C4-2B (cell line): ENCODE measurements at regions not wholly inside any gene's neighbourhood (a gene's known extent, or its start where the extent isn't known, plus 50 kb on each side); places are given as distances from the start of the nearest gene placed in this dataset.

Experiments
- H3K27ac ChIP-seq: fragments of 450-650 bp; 2 replicates; pipeline ENCODE4 v1.5.1; 2017
- ZFX ChIP-seq: fragments of 450-650 bp; IDR thresholded peaks from 2 replicates; pipeline ENCODE4 v1.6.1; 2017
- TF ChIP-seq, protein P1 (sequence below): fragments of 450-650 bp; conservative IDR thresholded peaks from 2 replicates; pipeline ENCODE4 v1.5.1; 2017; ENCODE audit warnings: mild to moderate bottlenecking

GRCh38 chrX:69093960-69094871, 71.0 kb downstream of the PJA1 start:
- no peak overlapping the region for H3K27ac ChIP-seq
- no peak for TF ChIP-seq ZFX
- TF ChIP-seq, protein P1, sequence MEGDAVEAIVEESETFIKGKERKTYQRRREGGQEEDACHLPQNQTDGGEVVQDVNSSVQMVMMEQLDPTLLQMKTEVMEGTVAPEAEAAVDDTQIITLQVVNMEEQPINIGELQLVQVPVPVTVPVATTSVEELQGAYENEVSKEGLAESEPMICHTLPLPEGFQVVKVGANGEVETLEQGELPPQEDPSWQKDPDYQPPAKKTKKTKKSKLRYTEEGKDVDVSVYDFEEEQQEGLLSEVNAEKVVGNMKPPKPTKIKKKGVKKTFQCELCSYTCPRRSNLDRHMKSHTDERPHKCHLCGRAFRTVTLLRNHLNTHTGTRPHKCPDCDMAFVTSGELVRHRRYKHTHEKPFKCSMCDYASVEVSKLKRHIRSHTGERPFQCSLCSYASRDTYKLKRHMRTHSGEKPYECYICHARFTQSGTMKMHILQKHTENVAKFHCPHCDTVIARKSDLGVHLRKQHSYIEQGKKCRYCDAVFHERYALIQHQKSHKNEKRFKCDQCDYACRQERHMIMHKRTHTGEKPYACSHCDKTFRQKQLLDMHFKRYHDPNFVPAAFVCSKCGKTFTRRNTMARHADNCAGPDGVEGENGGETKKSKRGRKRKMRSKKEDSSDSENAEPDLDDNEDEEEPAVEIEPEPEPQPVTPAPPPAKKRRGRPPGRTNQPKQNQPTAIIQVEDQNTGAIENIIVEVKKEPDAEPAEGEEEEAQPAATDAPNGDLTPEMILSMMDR: peak; percentile 62

DNA sequence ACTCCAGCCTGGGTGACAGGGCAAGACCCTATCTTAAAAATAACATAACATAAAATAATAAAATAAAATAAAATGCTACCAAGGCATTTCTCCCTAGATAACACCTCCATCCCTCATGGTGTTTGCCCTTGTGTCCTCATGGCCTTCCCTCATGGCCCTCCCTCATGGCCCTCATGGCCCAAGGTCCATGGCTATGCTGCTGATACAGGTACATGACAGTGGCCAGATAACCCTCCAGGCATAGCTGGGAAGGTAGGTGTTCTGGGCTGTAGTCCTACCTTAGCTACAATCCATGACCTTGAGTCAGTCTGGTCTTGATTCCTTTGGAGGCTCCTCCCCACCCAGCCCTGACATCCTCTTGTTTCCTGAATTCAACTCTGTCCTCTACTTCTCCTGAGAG, 75.2 kb downstream of the PJA1 start:
- H3K27ac ChIP-seq: no peak overlapping the region
- TF ChIP-seq ZFX: no peak
- TF ChIP-seq, protein P1: no peak

DNA sequence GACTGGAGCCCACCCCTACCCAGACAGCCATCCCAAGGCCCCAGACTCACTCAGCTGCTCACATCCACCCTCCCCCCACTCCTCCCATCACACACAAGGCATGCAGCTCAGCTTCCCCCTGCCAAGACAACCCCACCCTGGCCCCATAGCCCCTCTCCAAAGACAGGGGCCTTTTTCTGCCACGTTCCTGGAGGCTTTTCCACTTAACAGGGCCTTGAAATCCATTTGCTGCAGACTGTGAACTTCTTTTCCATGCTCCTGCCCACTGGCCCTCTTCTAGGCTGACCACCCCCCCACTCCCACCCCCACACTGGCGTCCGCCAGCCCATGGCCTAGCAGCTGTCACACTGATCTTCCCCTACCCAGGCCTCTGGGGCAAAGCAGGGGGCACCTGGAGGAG, 76.0 kb downstream of the PJA1 start:
- TF ChIP-seq ZFX: no peak
- TF ChIP-seq, protein P1: no peak
- no peak overlapping the region for H3K27ac ChIP-seq

DNA sequence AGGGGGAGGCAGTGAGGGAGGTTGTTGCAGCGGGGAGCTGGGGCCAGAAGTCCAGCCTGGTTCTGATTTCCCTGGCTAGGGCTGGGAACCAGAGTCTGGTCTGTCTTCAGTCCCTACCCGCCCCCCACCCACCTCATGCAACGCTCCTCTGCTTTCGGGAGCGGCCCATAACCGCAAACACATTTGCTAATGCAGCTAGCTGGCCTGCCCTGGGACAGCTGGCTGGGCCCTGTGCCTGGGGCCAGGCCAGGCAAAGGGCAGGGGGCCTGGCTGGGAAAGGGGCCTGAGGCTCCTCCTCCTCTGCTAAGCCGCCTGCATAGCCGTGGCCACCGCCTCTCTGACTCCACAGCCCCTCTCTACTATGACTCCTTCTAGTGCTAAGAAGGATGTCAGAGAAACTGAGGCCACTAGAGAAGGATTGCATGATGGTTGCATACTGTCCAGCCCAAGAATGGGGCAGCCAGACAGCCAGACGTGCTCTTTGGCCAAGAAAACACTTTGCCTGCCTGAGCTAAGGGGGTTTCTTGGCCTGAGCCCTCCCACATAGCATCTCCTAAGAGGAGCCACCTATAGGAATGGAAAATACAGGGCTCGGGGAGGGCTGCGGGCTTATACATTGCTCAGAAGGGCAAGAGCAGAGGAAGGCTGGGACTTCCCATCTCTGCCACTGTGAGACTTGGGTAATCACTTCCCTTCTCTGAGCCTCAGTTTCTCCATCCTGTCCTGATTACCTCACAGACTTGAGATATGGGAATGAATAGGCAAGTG, 76.9 kb downstream of the PJA1 start:
- no peak for TF ChIP-seq ZFX
- TF ChIP-seq, protein P1: no peak
- H3K27ac ChIP-seq: no peak overlapping the region

GRCh38 chrX:69085826-69086225, 79.4 kb downstream of the PJA1 start:
- no peak for TF ChIP-seq ZFX
- TF ChIP-seq, protein P1: no peak

GRCh38 chrX:69085151-69085550, 80.1 kb downstream of the PJA1 start:
- H3K27ac ChIP-seq: no peak overlapping the region
- no peak for TF ChIP-seq ZFX
- TF ChIP-seq, protein P1: no peak

More at GRCh38 chrX:69085826-69086225, 79.4 kb downstream of the PJA1 start:
- H3K27ac ChIP-seq: no peak overlapping the region

- no peak for TF ChIP-seq ZFX
- TF ChIP-seq, protein P1: no peak
- no peak overlapping the region for H3K27ac ChIP-seq
Measured at GRCh38 chrX:69083801-69084200, 81.5 kb downstream of the PJA1 start.
